H9 (cell line): ENCODE measurements at regions not wholly inside any gene's neighbourhood (a gene's known extent, or its start where the extent isn't known, plus 50 kb on each side); places are given as distances from the start of the nearest gene placed in this dataset.

ENCODE experiments used
- DNase-seq: peaks from one replicate; pipeline ENCODE4 v3.0.0-alpha.2; 2017
- H2AFZ ChIP-seq: one replicate; pipeline ENCODE4 v1.6.1; 2013; ENCODE audit warnings: mild to moderate bottlenecking, low read length, control low read depth, moderate library complexity
- H2AK5ac ChIP-seq: 2 replicates; pipeline ENCODE4 v1.6.1; 2013; ENCODE audit warnings: low read length, control low read depth, mixed read lengths; ENCODE audit not compliant: insufficient read length
- H2BK120ac ChIP-seq: one replicate; pipeline ENCODE4 v1.6.1; 2013; ENCODE audit warnings: low read depth, mild to moderate bottlenecking, low read length, control low read depth, inconsistent platforms; ENCODE audit not compliant: poor library complexity, severe bottlenecking
- H2BK12ac ChIP-seq: 2 replicates; pipeline ENCODE4 v1.6.1; 2013; ENCODE audit warnings: low read length, control low read depth, mixed read lengths, low read depth; ENCODE audit not compliant: insufficient read length
- H2BK15ac ChIP-seq: 2 replicates; pipeline ENCODE4 v1.6.1; 2013; ENCODE audit warnings: low read depth, low read length, control low read depth
- H2BK20ac ChIP-seq: one replicate; pipeline ENCODE4 v1.6.1; 2013; ENCODE audit warnings: low read depth, mild to moderate bottlenecking, low read length, control low read depth, inconsistent platforms; ENCODE audit not compliant: poor library complexity, severe bottlenecking
- H2BK5ac ChIP-seq: 2 replicates; pipeline ENCODE4 v1.6.1; 2013; ENCODE audit warnings: low read length, control low read depth, mixed read lengths; ENCODE audit not compliant: insufficient read length
- H3K14ac ChIP-seq: 2 replicates; pipeline ENCODE4 v1.6.1; 2013; ENCODE audit warnings: low read length, control low read depth; ENCODE audit not compliant: insufficient read depth
- H3K18ac ChIP-seq: 2 replicates; pipeline ENCODE4 v1.6.1; 2013; ENCODE audit warnings: low read depth, mild to moderate bottlenecking, mixed read lengths, low read length, control low read depth; ENCODE audit not compliant: insufficient read length
- H3K23ac ChIP-seq: 2 replicates; pipeline ENCODE4 v1.6.1; 2013; ENCODE audit warnings: low read length, control low read depth, mixed read lengths, low read depth; ENCODE audit not compliant: insufficient read length
- H3K23me2 ChIP-seq: 2 replicates; pipeline ENCODE4 v1.6.1; 2013; ENCODE audit warnings: low read depth, mild to moderate bottlenecking, mixed read lengths, low read length, control low read depth; ENCODE audit not compliant: insufficient read length, poor library complexity, severe bottlenecking
- H3K27ac ChIP-seq: 2 replicates; pipeline ENCODE4 v1.5.1; 2013; ENCODE audit warnings: low read length, control low read depth, mixed read lengths, low read depth; ENCODE audit not compliant: insufficient read length
- H3K27me3 ChIP-seq: 2 replicates; pipeline ENCODE4 v1.6.1; 2013; ENCODE audit warnings: low read length, control low read depth, inconsistent platforms; ENCODE audit not compliant: insufficient read depth
- H3K4ac ChIP-seq: 2 replicates; pipeline ENCODE4 v1.6.1; 2013; ENCODE audit warnings: low read depth, mild to moderate bottlenecking, control low read depth, inconsistent platforms, low read length, moderate library complexity
- H3K4me1 ChIP-seq: 2 replicates; pipeline ENCODE4 v1.6.1; 2013; ENCODE audit warnings: low read length, control low read depth, inconsistent platforms; ENCODE audit not compliant: insufficient read depth
- H3K4me2 ChIP-seq: 2 replicates; pipeline ENCODE4 v1.6.1; 2013; ENCODE audit warnings: low read length, control low read depth, mixed read lengths; ENCODE audit not compliant: insufficient read length, insufficient read depth
- H3K56ac ChIP-seq: 2 replicates; pipeline ENCODE4 v1.6.1; 2013; ENCODE audit warnings: low read depth, mild to moderate bottlenecking, mixed read lengths, low read length, control low read depth; ENCODE audit not compliant: insufficient read length
- H3K79me1 ChIP-seq: 2 replicates; pipeline ENCODE4 v1.6.1; 2013; ENCODE audit warnings: low read depth, mild to moderate bottlenecking, moderate library complexity, low read length, control low read depth, inconsistent platforms; ENCODE audit not compliant: insufficient read depth, poor library complexity, severe bottlenecking
- H3K79me2 ChIP-seq: 2 replicates; pipeline ENCODE4 v1.6.1; 2013; ENCODE audit warnings: low read length, control low read depth, inconsistent platforms; ENCODE audit not compliant: insufficient read depth
- H3K9ac ChIP-seq: 2 replicates; pipeline ENCODE4 v1.6.1; 2013; ENCODE audit warnings: low read length, control low read depth, mixed read lengths; ENCODE audit not compliant: insufficient read length; ENCODE audit errors: extremely low read depth
- H3K9me3 ChIP-seq: one replicate; pipeline ENCODE4 v1.6.1; 2013; ENCODE audit warnings: low read depth, low read length, inconsistent platforms; ENCODE audit not compliant: control insufficient read depth
- H3T11ph ChIP-seq: one replicate; pipeline ENCODE4 v1.6.1; 2013; ENCODE audit warnings: mild to moderate bottlenecking, low read length, control low read depth, inconsistent platforms
- H4K20me1 ChIP-seq: one replicate; pipeline ENCODE4 v1.6.1; 2013; ENCODE audit not compliant: control insufficient read depth, insufficient read length, insufficient read depth
- H4K5ac ChIP-seq: 2 replicates; pipeline ENCODE4 v1.6.1; 2013; ENCODE audit warnings: low read depth, mild to moderate bottlenecking, mixed read lengths, low read length, control low read depth; ENCODE audit not compliant: insufficient read length
- H4K8ac ChIP-seq: replicated peaks from 2 replicates; pipeline ENCODE4 v1.6.1; 2013; ENCODE audit warnings: low read length, control low read depth, mixed read lengths, low read depth; ENCODE audit not compliant: insufficient read length
- H4K91ac ChIP-seq: 2 replicates; pipeline ENCODE4 v1.6.1; 2013; ENCODE audit warnings: low read depth, mild to moderate bottlenecking, moderate library complexity, mixed read lengths, low read length, control low read depth; ENCODE audit not compliant: insufficient read length
- H3K27ac Mint-ChIP-seq, 3 experiments: 2 replicates in 2 of 3; 3 replicates in 1 of 3; pipeline ENCODE4 v1.8.0; 2020 to 2021; ENCODE audit warnings: mixed read lengths in 3 of 3, mild to moderate bottlenecking in 1 of 3, moderate library complexity in 1 of 3
- H3K27me3 Mint-ChIP-seq: 2 replicates; pipeline ENCODE4 v1.8.0; 2021; ENCODE audit warnings: low read depth, mild to moderate bottlenecking, moderate library complexity, mixed read lengths
- H3K36me3 Mint-ChIP-seq, 3 experiments: 2 replicates in 2 of 3; 3 replicates in 1 of 3; pipeline ENCODE4 v1.8.0; 2020 to 2021; ENCODE audit warnings: low read depth in 3 of 3, mixed read lengths in 3 of 3; ENCODE audit not compliant: insufficient read depth in 1 of 3
- H3K4me1 Mint-ChIP-seq, 2 experiments: 2 replicates each; pipeline ENCODE4 v1.8.0; 2020; ENCODE audit warnings: mixed read lengths in 2 of 2
- H3K4me3 Mint-ChIP-seq, 2 experiments: 2 replicates in 1 of 2; 3 replicates in 1 of 2; pipeline ENCODE4 v1.8.0; 2020 to 2021; ENCODE audit warnings: mild to moderate bottlenecking in 2 of 2, mixed read lengths in 2 of 2, moderate library complexity in 1 of 2
- H3K9me3 Mint-ChIP-seq, 2 experiments: 2 replicates in 1 of 2; 3 replicates in 1 of 2; pipeline ENCODE4 v1.8.0; 2020; ENCODE audit warnings: mild to moderate bottlenecking in 2 of 2, mixed read lengths in 2 of 2, moderate library complexity in 1 of 2
- WGBS: extraction: QIAGEN DNeasy Blood & Tissue Kit; methylation state at CpG from one replicate; pipeline ENCODE4 v1.1.7; 2013; ENCODE audit warnings: missing lambda C conversion rate, low lambda C conversion rate, mixed read lengths; ENCODE audit not compliant: insufficient read length; ENCODE audit errors: extremely low coverage; 5-methylcytosine and 5-hydroxymethylcytosine counted together
- TF ChIP-seq, protein P1 (sequence below): fragments of 200-600 bp; sonication (generic); conservative IDR thresholded peaks from 3 replicates; pipeline ENCODE4 v1.8.0; 2021; ENCODE audit warnings: antibody characterized with exemption, mild to moderate bottlenecking

- no peak overlapping the region for H2BK5ac ChIP-seq
- H3K4me2 ChIP-seq: no peak overlapping the region
- Mint-ChIP-seq H3K36me3 (peaks cover 0 to 2% (median 0%) of the 10 kb centered on the region in 3 experiments; a peak in 1 of 7 replicates), H3K9me3 (peaks cover 0 to 2% of the 10 kb centered on the region in 2 experiments; a peak in 1 of 5 replicates), H3K27me3 (peaks cover 6% of the 10 kb centered on the region), H3K27ac (no peak overlapping the region), H3K4me3 (no peak overlapping the region), H3K4me1 (no peaks in the 10 kb centered on the region)
- no peak overlapping the region for H2BK120ac ChIP-seq
- H3K18ac ChIP-seq: no peak overlapping the region
- no peak overlapping the region for H2AK5ac ChIP-seq
- H3K56ac ChIP-seq: no peak overlapping the region
- TF ChIP-seq, protein P1, sequence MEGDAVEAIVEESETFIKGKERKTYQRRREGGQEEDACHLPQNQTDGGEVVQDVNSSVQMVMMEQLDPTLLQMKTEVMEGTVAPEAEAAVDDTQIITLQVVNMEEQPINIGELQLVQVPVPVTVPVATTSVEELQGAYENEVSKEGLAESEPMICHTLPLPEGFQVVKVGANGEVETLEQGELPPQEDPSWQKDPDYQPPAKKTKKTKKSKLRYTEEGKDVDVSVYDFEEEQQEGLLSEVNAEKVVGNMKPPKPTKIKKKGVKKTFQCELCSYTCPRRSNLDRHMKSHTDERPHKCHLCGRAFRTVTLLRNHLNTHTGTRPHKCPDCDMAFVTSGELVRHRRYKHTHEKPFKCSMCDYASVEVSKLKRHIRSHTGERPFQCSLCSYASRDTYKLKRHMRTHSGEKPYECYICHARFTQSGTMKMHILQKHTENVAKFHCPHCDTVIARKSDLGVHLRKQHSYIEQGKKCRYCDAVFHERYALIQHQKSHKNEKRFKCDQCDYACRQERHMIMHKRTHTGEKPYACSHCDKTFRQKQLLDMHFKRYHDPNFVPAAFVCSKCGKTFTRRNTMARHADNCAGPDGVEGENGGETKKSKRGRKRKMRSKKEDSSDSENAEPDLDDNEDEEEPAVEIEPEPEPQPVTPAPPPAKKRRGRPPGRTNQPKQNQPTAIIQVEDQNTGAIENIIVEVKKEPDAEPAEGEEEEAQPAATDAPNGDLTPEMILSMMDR: no peak
- no peaks in the 10 kb centered on the region; the same call in 1 of the 2 replicates for H3K27me3 ChIP-seq
- H4K5ac ChIP-seq: no peak overlapping the region
- H3K27ac ChIP-seq: no peak overlapping the region
- no peak overlapping the region for H3K4ac ChIP-seq
- DNase-seq: no peak
- H3K9ac ChIP-seq: no peak overlapping the region
- no peak overlapping the region for H2BK20ac ChIP-seq
- no peak overlapping the region for H2BK15ac ChIP-seq
- H3K79me2 ChIP-seq: no peaks in the 10 kb centered on the region
- H3K23me2 ChIP-seq: no peaks in the 10 kb centered on the region
- H3K9me3 ChIP-seq: no peaks in the 10 kb centered on the region
- H4K20me1 ChIP-seq: no peaks in the 10 kb centered on the region
- H3K79me1 ChIP-seq: no peaks in the 10 kb centered on the region
- WGBS: no CpG with 5 or more reads among the region's 1 CpG
- H4K91ac ChIP-seq: no peak overlapping the region
- no peak overlapping the region for H3K23ac ChIP-seq
- no peaks in the 10 kb centered on the region for H3K4me1 ChIP-seq
- H4K8ac ChIP-seq: no peak overlapping the region
- H2BK12ac ChIP-seq: no peak overlapping the region
- H2AFZ ChIP-seq: no peak overlapping the region
- H3K14ac ChIP-seq: no peak overlapping the region
- no peak overlapping the region for H3T11ph ChIP-seq
Observed at GRCh38 chr1:57672346-57673140, 248.7 kb upstream of the DAB1 start.
